Breast epithelium (tissue), 4 donors: ENCODE measurements at regions not wholly inside any gene's neighbourhood (a gene's known extent, or its start where the extent isn't known, plus 50 kb on each side); places are given as distances from the start of the nearest gene placed in this dataset.

ENCODE experiments used
- DNase-seq, 2 donors: peaks; one replicate each; pipeline ENCODE4 v3.0.0-alpha.2; 2019; ENCODE audit warnings: low spot score in 2 of 2
- H3K27ac ChIP-seq, 2 donors: fragments of 200-600 bp; sonication (generic) in 1 of 2; one replicate each; pipeline ENCODE4 v1.5.1; 2016 to 2019; ENCODE audit warnings: mild to moderate bottlenecking in 1 of 2
- H3K27me3 ChIP-seq, 2 donors: fragments of 200-600 bp; sonication (generic) in 1 of 2; one replicate each; pipeline versions ENCODE4 v1.5.1 to v1.6.0; 2017 to 2019; ENCODE audit warnings: control low read depth in 1 of 2, mild to moderate bottlenecking in 1 of 2
- H3K36me3 ChIP-seq: fragments of 200-600 bp; one replicate; pipeline ENCODE4 v1.5.1; 2019
- H3K4me1 ChIP-seq, 2 donors: fragments of 200-600 bp; sonication (generic); one replicate each; pipeline ENCODE4 v1.5.1; 2016 to 2019; ENCODE audit warnings: control low read depth in 1 of 2
- H3K4me3 ChIP-seq, 3 donors: fragments of 200-600 bp; sonication (generic); 1 replicate in 2 of 3; 2 replicates in 1 of 3; pipeline ENCODE4 v1.5.1; 2016 to 2019; ENCODE audit warnings: mild to moderate bottlenecking in 3 of 3, moderate library complexity in 2 of 3
- H3K9me3 ChIP-seq, 2 donors: fragments of 200-600 bp; sonication (generic) in 1 of 2; one replicate each; pipeline ENCODE4 v1.5.1; 2016 to 2019; ENCODE audit warnings: control low read depth in 1 of 2
- POLR2A ChIP-seq: fragments of 450-650 bp; IDR thresholded peaks from one replicate; pipeline ENCODE4 v1.6.1; 2016; ENCODE audit warnings: antibody characterized with exemption, mild to moderate bottlenecking, moderate library complexity
- POLR2AphosphoS5 ChIP-seq, 3 donors: sonication (generic); formaldehyde crosslinking; IDR thresholded peaks; one replicate each; pipeline ENCODE4 v1.6.1; 2017; ENCODE audit warnings: antibody characterized with exemption in 3 of 3
- intact Hi-C: fragments of 100-400 bp; cut with DNase I; formaldehyde crosslinking; loops from one replicate; pipeline ENCODE4 v1.15.1; 2023; ENCODE audit warnings: low total_unique reads
- TF ChIP-seq, protein P1 (sequence below), 3 donors: fragments of 450-650 bp; IDR thresholded peaks; one replicate each; pipeline ENCODE4 v1.5.1; 2016 to 2017; ENCODE audit warnings: antibody characterized with exemption in 3 of 3, mild to moderate bottlenecking in 3 of 3, moderate library complexity in 3 of 3

DNA sequence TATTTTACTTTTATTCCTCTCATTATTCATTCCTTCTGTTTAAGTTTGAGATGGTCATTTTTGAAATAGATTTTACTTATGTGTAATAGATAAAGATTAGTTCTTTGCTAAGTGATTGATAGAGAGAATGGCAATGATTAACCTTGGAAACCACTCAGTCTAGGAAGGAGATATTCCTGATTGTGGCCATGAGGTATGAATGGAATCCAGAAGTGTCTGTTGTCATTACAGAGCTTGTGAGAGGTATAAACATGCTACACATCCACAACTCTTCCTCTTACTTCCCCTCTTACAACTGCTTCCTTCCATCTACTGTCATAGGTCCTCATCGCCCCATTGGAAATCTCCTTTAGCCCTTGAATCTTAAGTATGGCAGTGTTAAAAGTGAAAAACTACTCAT lies 988.8 kb upstream of the B3GALT2 start:
- Histone ChIP-seq H3K27ac (no peak overlapping the region), H3K4me3 (no peak overlapping the region), H3K27me3 (no peaks in the 10 kb centered on the region), H3K4me1 (no peaks in the 10 kb centered on the region), H3K36me3 (no peaks in the 10 kb centered on the region), H3K9me3 (no peaks in the 10 kb centered on the region)
- no peak for DNase-seq
- intact Hi-C loops, result no loop called here
- TF ChIP-seq, protein P1, sequence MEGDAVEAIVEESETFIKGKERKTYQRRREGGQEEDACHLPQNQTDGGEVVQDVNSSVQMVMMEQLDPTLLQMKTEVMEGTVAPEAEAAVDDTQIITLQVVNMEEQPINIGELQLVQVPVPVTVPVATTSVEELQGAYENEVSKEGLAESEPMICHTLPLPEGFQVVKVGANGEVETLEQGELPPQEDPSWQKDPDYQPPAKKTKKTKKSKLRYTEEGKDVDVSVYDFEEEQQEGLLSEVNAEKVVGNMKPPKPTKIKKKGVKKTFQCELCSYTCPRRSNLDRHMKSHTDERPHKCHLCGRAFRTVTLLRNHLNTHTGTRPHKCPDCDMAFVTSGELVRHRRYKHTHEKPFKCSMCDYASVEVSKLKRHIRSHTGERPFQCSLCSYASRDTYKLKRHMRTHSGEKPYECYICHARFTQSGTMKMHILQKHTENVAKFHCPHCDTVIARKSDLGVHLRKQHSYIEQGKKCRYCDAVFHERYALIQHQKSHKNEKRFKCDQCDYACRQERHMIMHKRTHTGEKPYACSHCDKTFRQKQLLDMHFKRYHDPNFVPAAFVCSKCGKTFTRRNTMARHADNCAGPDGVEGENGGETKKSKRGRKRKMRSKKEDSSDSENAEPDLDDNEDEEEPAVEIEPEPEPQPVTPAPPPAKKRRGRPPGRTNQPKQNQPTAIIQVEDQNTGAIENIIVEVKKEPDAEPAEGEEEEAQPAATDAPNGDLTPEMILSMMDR (IDR thresholded peaks at IDR 0.05), result no peak
- TF ChIP-seq POLR2A, result no peak
- TF ChIP-seq POLR2AphosphoS5 (IDR thresholded peaks at IDR 0.05), result no peak

DNA sequence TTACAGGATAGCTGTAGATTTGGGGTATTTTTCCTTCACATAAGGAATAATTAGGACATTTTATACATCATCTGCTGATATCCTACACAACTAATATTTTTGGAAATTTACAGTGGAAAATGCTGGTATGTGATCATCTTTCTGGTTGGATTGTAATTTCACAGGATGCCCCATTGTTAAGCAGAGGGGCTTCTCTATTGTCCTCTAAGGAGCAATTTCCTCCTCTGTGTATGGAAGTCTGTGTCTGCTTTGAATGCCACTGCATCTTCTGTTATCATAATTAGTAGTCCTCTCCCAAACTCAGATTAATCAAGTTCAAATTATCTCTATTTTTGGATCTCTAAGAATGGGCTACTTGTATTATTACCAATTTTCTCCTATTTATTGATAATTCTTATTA lies 988.1 kb upstream of the B3GALT2 start:
- no peaks in the 10 kb centered on the region for H3K9me3 ChIP-seq
- H3K27ac ChIP-seq, result no peak overlapping the region
- TF ChIP-seq POLR2AphosphoS5 (IDR thresholded peaks at IDR 0.05), result no peak
- TF ChIP-seq, protein P1 (IDR thresholded peaks at IDR 0.05), result no peak
- TF ChIP-seq POLR2A, result no peak
- H3K27me3 ChIP-seq, result no peaks in the 10 kb centered on the region
- H3K4me3 ChIP-seq, result no peak overlapping the region
- intact Hi-C loops, result no loop called here
- no peaks in the 10 kb centered on the region for H3K4me1 ChIP-seq
- no peak for DNase-seq
- no peaks in the 10 kb centered on the region for H3K36me3 ChIP-seq

DNA sequence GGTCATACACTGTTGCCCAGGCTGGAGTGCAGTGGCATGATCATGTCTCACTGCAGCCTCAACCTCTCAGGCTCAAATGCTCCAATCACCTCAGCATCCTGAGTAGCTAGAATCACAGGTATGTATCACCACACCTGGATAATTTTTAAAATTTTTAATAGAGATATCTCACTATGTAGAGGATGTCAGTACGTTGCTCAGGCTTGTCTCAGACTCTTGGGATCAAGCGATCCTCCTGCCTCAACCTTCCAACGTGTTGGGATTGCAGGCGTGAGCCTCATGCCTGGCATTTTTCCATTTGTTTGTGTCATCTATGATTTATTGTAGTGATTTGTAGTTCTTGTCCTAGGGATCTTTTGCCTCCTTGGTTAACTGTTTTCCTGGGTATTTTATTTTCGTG lies 985.2 kb upstream of the B3GALT2 start:
- Histone ChIP-seq H3K9me3 (no peaks in the 10 kb centered on the region), H3K36me3 (no peaks in the 10 kb centered on the region), H3K27ac (no peak overlapping the region), H3K4me3 (no peak overlapping the region), H3K27me3 (no peaks in the 10 kb centered on the region), H3K4me1 (no peaks in the 10 kb centered on the region)
- no peak for DNase-seq
- intact Hi-C loops, result no loop called here
- TF ChIP-seq, protein P1 (IDR thresholded peaks at IDR 0.05), result no peak
- TF ChIP-seq POLR2AphosphoS5 (IDR thresholded peaks at IDR 0.05), result no peak
- TF ChIP-seq POLR2A, result no peak

DNA sequence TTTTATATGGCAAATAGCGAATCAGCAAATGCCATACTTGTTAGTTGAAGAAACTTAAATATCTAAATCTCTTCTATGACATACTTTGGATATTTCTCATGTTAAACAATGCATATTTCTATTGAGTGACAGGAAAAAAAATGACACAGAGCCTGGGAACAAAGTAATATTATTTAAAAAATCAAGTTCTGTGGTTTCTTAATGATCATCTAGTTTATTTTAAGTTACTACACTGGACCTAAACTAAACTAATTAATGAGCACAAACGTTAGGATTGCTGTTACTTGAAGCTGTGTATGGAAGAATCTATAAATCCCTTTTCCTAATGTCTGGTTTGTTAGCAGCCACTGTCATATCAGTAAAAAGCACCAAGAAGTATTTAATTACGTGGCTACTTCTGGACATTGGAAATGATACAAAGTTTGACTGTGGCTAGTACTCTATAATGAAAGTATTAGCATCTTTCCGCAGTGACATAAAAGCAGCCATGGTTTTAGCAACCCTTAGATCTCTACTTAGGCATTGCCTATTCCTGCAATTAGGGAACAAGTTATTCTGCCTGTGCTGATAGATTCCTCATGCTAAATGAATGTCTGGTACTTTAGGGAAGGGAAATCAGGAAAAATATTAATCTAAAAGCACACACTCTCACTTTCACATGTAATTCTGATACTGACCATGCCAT lies 981.7 kb upstream of the B3GALT2 start:
- no peaks in the 10 kb centered on the region for H3K9me3 ChIP-seq
- no peak overlapping the region for H3K4me3 ChIP-seq
- no peaks in the 10 kb centered on the region for H3K27me3 ChIP-seq
- no peaks in the 10 kb centered on the region for H3K36me3 ChIP-seq
- H3K27ac ChIP-seq, result no peak overlapping the region
- intact Hi-C loops, result no loop called here
- no peak for TF ChIP-seq POLR2A
- no peak for TF ChIP-seq POLR2AphosphoS5 (IDR thresholded peaks at IDR 0.05)
- TF ChIP-seq, protein P1 (IDR thresholded peaks at IDR 0.05), result no peak
- no peak for DNase-seq
- H3K4me1 ChIP-seq, result no peaks in the 10 kb centered on the region

DNA sequence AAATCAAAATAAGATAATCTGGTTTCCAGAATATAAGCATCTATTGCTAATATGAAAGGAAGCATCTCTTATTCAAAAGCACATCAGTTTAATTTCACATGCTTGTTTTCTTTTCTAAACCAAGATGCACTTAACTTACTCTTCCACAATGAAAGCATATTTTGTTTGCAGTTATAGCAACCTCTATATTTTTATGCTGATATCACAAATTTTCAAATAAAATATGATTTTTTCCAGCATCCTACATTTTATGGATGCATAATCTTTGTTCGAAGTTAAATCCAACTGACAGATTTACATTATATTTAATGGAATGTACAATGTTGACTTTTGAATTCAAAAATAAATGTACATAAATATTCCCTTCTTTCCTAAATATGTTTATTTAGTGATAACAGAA lies 978.3 kb upstream of the B3GALT2 start:
- no peaks in the 10 kb centered on the region for H3K9me3 ChIP-seq
- no peaks in the 10 kb centered on the region for H3K4me1 ChIP-seq
- H3K4me3 ChIP-seq, result no peak overlapping the region
- no peaks in the 10 kb centered on the region for H3K27me3 ChIP-seq
- H3K27ac ChIP-seq, result no peak overlapping the region
- intact Hi-C loops, result no loop called here
- TF ChIP-seq, protein P1 (IDR thresholded peaks at IDR 0.05), result no peak
- TF ChIP-seq POLR2AphosphoS5 (IDR thresholded peaks at IDR 0.05), result no peak
- TF ChIP-seq POLR2A, result no peak
- no peak for DNase-seq
- H3K36me3 ChIP-seq, result no peaks in the 10 kb centered on the region
